H1 (cell line): ENCODE measurements at regions not wholly inside any gene's neighbourhood (a gene's known extent, or its start where the extent isn't known, plus 50 kb on each side); places are given as distances from the start of the nearest gene placed in this dataset.

Experiments
- CTCF ChIA-PET: fragments of 300-600 bp; sonication (Branson Sonifier 250); formaldehyde crosslinking; loops from one replicate; lab custom pipeline; 2021; ENCODE audit not compliant: partially characterized antibody; lab: Charles Lee
- POLR2A ChIA-PET: fragments of 300-600 bp; sonication (Branson Sonifier 250); formaldehyde crosslinking; loops from one replicate; lab custom pipeline; 2021; ENCODE audit warnings: inconsistent platforms; ENCODE audit not compliant: partially characterized antibody; lab: Charles Lee
- DNase-seq, 2 experiments: peaks; one replicate each; pipeline versions ENCODE4 v3.0.0 to v3.0.0-alpha.2; 2010 to 2022; ENCODE audit warnings: low spot score in 2 of 2, low read depth in 1 of 2, mixed read lengths in 1 of 2
- FAIRE-seq: peaks from 2 replicates; lab custom pipeline; 2011; peaks lifted over from hg19 to GRCh38; lab: Jason Lieb, UNC
- H2AFZ ChIP-seq: 2 replicates; pipeline ENCODE4 v1.8.1; 2012; ENCODE audit warnings: low read length, inconsistent platforms
- H2AK5ac ChIP-seq: 2 replicates; pipeline ENCODE4 v1.6.1; 2013; ENCODE audit warnings: low read depth, low read length
- H2BK120ac ChIP-seq: replicated peaks from 2 replicates; pipeline ENCODE3; 2013; ENCODE audit warnings: low read depth, low read length, inconsistent platforms
- H2BK12ac ChIP-seq: 2 replicates; pipeline ENCODE4 v1.6.1; 2013; ENCODE audit warnings: low read depth, low read length
- H2BK15ac ChIP-seq: 2 replicates; pipeline ENCODE4 v1.6.1; 2013; ENCODE audit warnings: low read length
- H2BK20ac ChIP-seq: 2 replicates; pipeline ENCODE4 v1.6.1; 2013; ENCODE audit warnings: low read length
- H2BK5ac ChIP-seq: 2 replicates; pipeline ENCODE4 v1.6.1; 2013; ENCODE audit warnings: low read depth, low read length
- H3K14ac ChIP-seq: 2 replicates; pipeline ENCODE4 v1.6.1; 2013; ENCODE audit warnings: inconsistent platforms; ENCODE audit not compliant: insufficient read length
- H3K18ac ChIP-seq: 2 replicates; pipeline ENCODE4 v1.6.1; 2013; ENCODE audit warnings: low read length; ENCODE audit errors: extremely low read depth
- H3K23ac ChIP-seq: 2 replicates; pipeline ENCODE4 v1.6.1; 2013; ENCODE audit warnings: inconsistent platforms; ENCODE audit not compliant: insufficient read length
- H3K23me2 ChIP-seq: 2 replicates; pipeline ENCODE4 v1.6.1; 2013; ENCODE audit warnings: low read depth, low read length
- H3K27ac ChIP-seq: 2 replicates; pipeline ENCODE4 v1.6.1; 2011; ENCODE audit warnings: low read depth, low read length, inconsistent platforms
- H3K27me3 ChIP-seq, 4 experiments: replicated peaks in 1 of 4; 1 replicate in 1 of 4; 2 replicates in 3 of 4; pipeline versions ENCODE4 v1.6.1 to v1.8.1; 2011 to 2013; ENCODE audit warnings: low read length in 3 of 4, mild to moderate bottlenecking in 3 of 4, inconsistent platforms in 2 of 4, mixed read lengths in 2 of 4, moderate library complexity in 1 of 4; ENCODE audit not compliant: control insufficient read depth in 3 of 4, insufficient read depth in 3 of 4; ENCODE audit errors: extremely low read depth in 1 of 4
- H3K36me3 ChIP-seq, 4 experiments: 2 replicates each; pipeline versions ENCODE4 v1.6.1 to v1.8.1; 2011 to 2013; ENCODE audit warnings: mild to moderate bottlenecking in 4 of 4, low read length in 3 of 4, moderate library complexity in 2 of 4, control low read depth in 1 of 4, inconsistent platforms in 1 of 4; ENCODE audit not compliant: insufficient read depth in 4 of 4, control insufficient read depth in 2 of 4
- H3K4ac ChIP-seq: replicated peaks from 2 replicates; pipeline ENCODE3; 2013; ENCODE audit warnings: low read length, low read depth, mixed read lengths, inconsistent platforms; ENCODE audit not compliant: insufficient read length
- H3K4me1 ChIP-seq, 4 experiments: replicated peaks in 1 of 4; 1 replicate in 1 of 4; 2 replicates in 3 of 4; pipeline versions ENCODE4 v1.6.1 to v1.8.1; 2011 to 2013; ENCODE audit warnings: low read length in 3 of 4, inconsistent platforms in 2 of 4, mixed read lengths in 1 of 4; ENCODE audit not compliant: insufficient read depth in 4 of 4, control insufficient read depth in 3 of 4
- H3K4me2 ChIP-seq, 2 experiments: 2 replicates each; pipeline versions ENCODE4 v1.6.1 to v1.8.1; 2011 to 2013; ENCODE audit warnings: low read depth in 2 of 2, low read length in 2 of 2, control low read depth in 1 of 2, inconsistent platforms in 1 of 2, mild to moderate bottlenecking in 1 of 2; ENCODE audit not compliant: insufficient read depth in 1 of 2
- H3K4me3 ChIP-seq, 4 experiments: fragments of 200-600, 300-600 bp in 1 of 4; sonication (generic), shearing (Covaris generic), sonication (Bioruptor Twin) in 1 of 4; 2 replicates each; pipeline versions ENCODE4 v1.5.1 to v1.8.1; 2011 to 2016; ENCODE audit warnings: low read length in 4 of 4, low read depth in 3 of 4, control low read depth in 2 of 4, inconsistent platforms in 2 of 4, mild to moderate bottlenecking in 2 of 4, mixed read lengths in 1 of 4, moderate library complexity in 1 of 4; ENCODE audit not compliant: insufficient read depth in 2 of 4; ENCODE audit errors: extremely low read depth in 1 of 4
- H3K56ac ChIP-seq: replicated peaks from 2 replicates; pipeline ENCODE3; 2013; ENCODE audit warnings: low read depth, mild to moderate bottlenecking, mixed read lengths, low read length, inconsistent platforms; ENCODE audit not compliant: insufficient read length
- H3K79me1 ChIP-seq: 2 replicates; pipeline ENCODE4 v1.6.1; 2013; ENCODE audit warnings: low read depth, low read length, control low read depth
- H3K79me2 ChIP-seq, 2 experiments: 2 replicates each; pipeline versions ENCODE4 v1.6.1 to v1.8.1; 2012 to 2013; ENCODE audit warnings: low read length in 2 of 2, mild to moderate bottlenecking in 2 of 2, inconsistent platforms in 1 of 2; ENCODE audit not compliant: insufficient read depth in 2 of 2, control insufficient read depth in 1 of 2
- H3K9ac ChIP-seq, 4 experiments: replicated peaks in 1 of 4; 1 replicate in 1 of 4; 2 replicates in 3 of 4; pipeline versions ENCODE4 v1.6.1 to v1.8.1; 2011 to 2013; ENCODE audit warnings: low read depth in 3 of 4, low read length in 3 of 4, control low read depth in 2 of 4, mild to moderate bottlenecking in 2 of 4, moderate library complexity in 2 of 4, inconsistent platforms in 1 of 4; ENCODE audit errors: extremely low read depth in 1 of 4
- H3K9me3 ChIP-seq, 2 experiments: 2 replicates each; pipeline versions ENCODE4 v1.6.1 to v1.8.1; 2012 to 2013; ENCODE audit warnings: mild to moderate bottlenecking in 2 of 2, moderate library complexity in 2 of 2, control low read depth in 1 of 2, inconsistent platforms in 1 of 2, low read depth in 1 of 2, low read length in 1 of 2, mixed read lengths in 1 of 2; ENCODE audit not compliant: insufficient read depth in 2 of 2
- H4K20me1 ChIP-seq, 2 experiments: replicated peaks in 1 of 2; 2 replicates each; pipeline versions ENCODE3 to v1.8.1; 2011 to 2013; ENCODE audit warnings: inconsistent platforms in 2 of 2, low read length in 2 of 2, mild to moderate bottlenecking in 1 of 2; ENCODE audit not compliant: insufficient read depth in 2 of 2, control insufficient read depth in 1 of 2
- H4K5ac ChIP-seq: 2 replicates; pipeline ENCODE4 v1.6.1; 2013; ENCODE audit warnings: low read length, low read depth, mixed read lengths, inconsistent platforms; ENCODE audit not compliant: insufficient read length
- H4K8ac ChIP-seq: 2 replicates; pipeline ENCODE4 v1.8.0; 2013; ENCODE audit warnings: mild to moderate bottlenecking, moderate library complexity, low read length, inconsistent platforms; ENCODE audit not compliant: insufficient read depth; ENCODE audit errors: extremely low read depth
- H4K91ac ChIP-seq: replicated peaks from 2 replicates; pipeline ENCODE3; 2013; ENCODE audit warnings: low read length, mixed read lengths, inconsistent platforms; ENCODE audit not compliant: insufficient read length
- ASH2L ChIP-seq: fragments of 200-600, 300-600 bp; sonication (generic); IDR thresholded peaks from one replicate; pipeline ENCODE4 v1.7.1; 2017; ENCODE audit warnings: low read length
- CBX5 ChIP-seq: fragments of 300-800, 300-1000 bp; sonication (generic); IDR thresholded peaks from 2 replicates; pipeline ENCODE4 v1.7.1; 2016; ENCODE audit warnings: antibody characterized with exemption, low read length, low read depth
- CTCF ChIP-seq, 3 experiments: IDR thresholded peaks; 1 replicate in 2 of 3; 2 replicates in 1 of 3; pipeline versions ENCODE4 v1.5.1 to v1.6.1; 2011; ENCODE audit warnings: low read length in 3 of 3, mild to moderate bottlenecking in 3 of 3, inconsistent platforms in 2 of 3, low read depth in 1 of 3, moderate library complexity in 1 of 3; ENCODE audit not compliant: insufficient read depth in 1 of 3; ENCODE audit errors: control extremely low read depth in 1 of 3
- HDAC2 ChIP-seq, 2 experiments: fragments of 300-600 bp in 1 of 2; sonication (generic) in 1 of 2; IDR thresholded peaks; 2 replicates each; pipeline ENCODE4 v1.6.1; 2011 to 2012; ENCODE audit warnings: low read depth in 2 of 2, low read length in 2 of 2, mild to moderate bottlenecking in 2 of 2, moderate library complexity in 2 of 2, borderline replicate concordance in 1 of 2, inconsistent platforms in 1 of 2
- JUND ChIP-seq: IDR thresholded peaks from 2 replicates; pipeline ENCODE4 v1.6.1; 2011; ENCODE audit warnings: mild to moderate bottlenecking, improper control_type of control experiment, low read length
- KDM4A ChIP-seq: IDR thresholded peaks from one replicate; pipeline ENCODE4 v1.7.1; 2012; ENCODE audit warnings: low read depth, mild to moderate bottlenecking, moderate library complexity, low read length, inconsistent platforms; ENCODE audit not compliant: severe bottlenecking
- RXRA ChIP-seq: IDR thresholded peaks from 2 replicates; pipeline ENCODE4 v1.6.1; 2011; ENCODE audit warnings: low read depth, mild to moderate bottlenecking, low read length, moderate library complexity; ENCODE audit not compliant: insufficient read depth
- SIRT6 ChIP-seq: IDR thresholded peaks from one replicate; pipeline ENCODE4 v1.7.1; 2012; ENCODE audit warnings: low read length, inconsistent platforms
- SIX5 ChIP-seq: IDR thresholded peaks from 2 replicates; pipeline ENCODE4 v1.6.1; 2011; ENCODE audit warnings: mild to moderate bottlenecking, low read depth, low read length
- WGBS, 2 experiments: shearing (Covaris generic) in 1 of 2; methylation state at CpG; one replicate each; pipeline versions ENCODE4 v1.1.6 to v1.1.7; 2013 to 2015; ENCODE audit warnings: low lambda C conversion rate in 2 of 2, mixed read lengths in 2 of 2, inconsistent platforms in 1 of 2, low coverage in 1 of 2, missing lambda C conversion rate in 1 of 2; ENCODE audit not compliant: insufficient replicate concordance in 2 of 2, insufficient coverage in 1 of 2, insufficient read length in 1 of 2; ENCODE audit errors: extremely low coverage in 1 of 2, missing lambda C conversion rate in 1 of 2; 5-methylcytosine and 5-hydroxymethylcytosine counted together

GRCh38 chr2:24435391-24436316, 55.4 kb upstream of the NCOA1 start:
- Histone ChIP-seq H4K20me1 (no peaks in the 10 kb centered on the region), H3K27ac (no peak overlapping the region), H3K4ac (no peak overlapping the region), H2BK20ac (no peak overlapping the region), H3K23ac (no peak overlapping the region), H3K79me2 (no peaks in the 10 kb centered on the region), H3K36me3 (no peaks in the 10 kb centered on the region), H2BK12ac (no peak overlapping the region), H3K9ac (no peak overlapping the region), H3K18ac (no peak overlapping the region), H3K27me3 (no peaks in the 10 kb centered on the region), H2BK15ac (no peak overlapping the region), H3K9me3 (no peaks in the 10 kb centered on the region), H4K91ac (no peak overlapping the region), H3K79me1 (no peaks in the 10 kb centered on the region), H4K8ac (peak overlapping the region; percentile 12; the same call in 1 of the 2 replicates), H3K23me2 (no peaks in the 10 kb centered on the region), H2AFZ (no peak overlapping the region), H3K4me2 (no peak overlapping the region), H2BK120ac (no peak overlapping the region), H3K4me3 (no peak overlapping the region), H3K14ac (no peak overlapping the region), H4K5ac (no peak overlapping the region), H2AK5ac (no peak overlapping the region), H3K4me1 (no peaks in the 10 kb centered on the region), H3K56ac (no peak overlapping the region), H2BK5ac (no peak overlapping the region)
- no peak for DNase-seq
- WGBS, 2 experiments: 82% methylated on average over 13 of the region's 13 CpGs; no CpG with 5 or more reads in 1 of the 2 experiments
- ChIA-PET CTCF (interaction anchor here (0.9 to 2.8 kb wide), 6 partner anchors 13 to 387 kb away, joined by 3 to 15 read pairs (median 4); no protein-coding TSS in a partner anchor), POLR2A (interaction anchor here (0.6 to 1.1 kb wide), 2 partner anchors 185 to 418 kb away, joined by 3 read pairs; no protein-coding TSS in a partner anchor)
- FAIRE-seq: no peak
- TF ChIP-seq CBX5: no peak
- TF ChIP-seq KDM4A: no peak
- TF ChIP-seq SIX5: no peak
- TF ChIP-seq SIRT6: no peak
- TF ChIP-seq CTCF (IDR thresholded peaks at IDR 0.05; ENCODE audit: control extremely low read depth in 1 of 3, insufficient read depth in 1 of 3, low read depth in 1 of 3, low read length in 3 of 3): no peak
- no peak for TF ChIP-seq HDAC2 (IDR thresholded peaks at IDR 0.05; ENCODE audit: borderline replicate concordance in 1 of 2, low read depth in 2 of 2, low read length in 2 of 2)
- no peak for TF ChIP-seq JUND
- TF ChIP-seq RXRA: no peak
- TF ChIP-seq ASH2L: no peak
